WERI-Rb-1 (cell line): ENCODE measurements at regions not wholly inside any gene's neighbourhood (a gene's known extent, or its start where the extent isn't known, plus 50 kb on each side); places are given as distances from the start of the nearest gene placed in this dataset.
A peak's percentile ranks its signal among the peaks of the same experiment; 100 is the strongest.

ENCODE experiments used
- DNase-seq: peaks from one replicate; pipeline ENCODE4 v3.0.0-alpha.2; 2020
- H3K27ac ChIP-seq: fragments of 250-450 bp; sonication (Bioruptor Pico); 2 replicates; pipeline ENCODE4 v1.5.1; 2020; ENCODE audit warnings: mild to moderate bottlenecking, moderate library complexity
- H3K27me3 ChIP-seq: fragments of 250-450 bp; sonication (Bioruptor Pico); 2 replicates; pipeline ENCODE4 v1.5.1; 2021; ENCODE audit warnings: mild to moderate bottlenecking, low read depth, moderate library complexity; ENCODE audit not compliant: insufficient read depth, severe bottlenecking
- H3K36me3 ChIP-seq: fragments of 250-450 bp; sonication (Bioruptor Pico); 2 replicates; pipeline ENCODE4 v1.5.1; 2020; ENCODE audit warnings: mild to moderate bottlenecking, moderate library complexity
- H3K4me3 ChIP-seq: 2 replicates; pipeline ENCODE4 v1.5.1; 2011; ENCODE audit warnings: low read depth, mild to moderate bottlenecking, control low read depth, low read length
- H3K9me3 ChIP-seq: fragments of 250-450 bp; sonication (Bioruptor Pico); 2 replicates; pipeline ENCODE4 v1.5.1; 2021; ENCODE audit warnings: mild to moderate bottlenecking, moderate library complexity; ENCODE audit not compliant: severe bottlenecking
- TF ChIP-seq, protein P1 (sequence below): IDR thresholded peaks from 2 replicates; pipeline ENCODE4 v1.5.1; 2011; ENCODE audit warnings: low read depth, mild to moderate bottlenecking, control low read depth, inconsistent platforms, low read length

DNA sequence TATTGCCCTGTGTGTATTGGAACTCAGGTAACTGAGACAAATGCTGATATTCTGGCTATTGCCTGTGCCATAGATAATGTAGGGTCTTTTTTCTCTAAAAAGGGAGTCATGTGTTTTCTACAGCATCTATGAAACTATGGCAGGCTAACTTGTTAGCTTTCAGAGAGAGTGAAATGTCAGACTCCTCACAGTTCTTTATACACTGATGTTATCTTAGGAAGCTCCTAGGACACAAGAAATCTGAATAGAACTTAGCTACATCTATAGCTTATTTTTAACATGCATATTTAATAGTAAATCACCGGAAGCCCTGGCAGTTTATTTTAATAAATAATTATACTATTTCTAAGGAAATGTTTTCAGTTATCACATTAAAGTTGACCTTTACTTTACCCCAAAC, 369.6 kb downstream of the NAF1 start:
- TF ChIP-seq, protein P1, sequence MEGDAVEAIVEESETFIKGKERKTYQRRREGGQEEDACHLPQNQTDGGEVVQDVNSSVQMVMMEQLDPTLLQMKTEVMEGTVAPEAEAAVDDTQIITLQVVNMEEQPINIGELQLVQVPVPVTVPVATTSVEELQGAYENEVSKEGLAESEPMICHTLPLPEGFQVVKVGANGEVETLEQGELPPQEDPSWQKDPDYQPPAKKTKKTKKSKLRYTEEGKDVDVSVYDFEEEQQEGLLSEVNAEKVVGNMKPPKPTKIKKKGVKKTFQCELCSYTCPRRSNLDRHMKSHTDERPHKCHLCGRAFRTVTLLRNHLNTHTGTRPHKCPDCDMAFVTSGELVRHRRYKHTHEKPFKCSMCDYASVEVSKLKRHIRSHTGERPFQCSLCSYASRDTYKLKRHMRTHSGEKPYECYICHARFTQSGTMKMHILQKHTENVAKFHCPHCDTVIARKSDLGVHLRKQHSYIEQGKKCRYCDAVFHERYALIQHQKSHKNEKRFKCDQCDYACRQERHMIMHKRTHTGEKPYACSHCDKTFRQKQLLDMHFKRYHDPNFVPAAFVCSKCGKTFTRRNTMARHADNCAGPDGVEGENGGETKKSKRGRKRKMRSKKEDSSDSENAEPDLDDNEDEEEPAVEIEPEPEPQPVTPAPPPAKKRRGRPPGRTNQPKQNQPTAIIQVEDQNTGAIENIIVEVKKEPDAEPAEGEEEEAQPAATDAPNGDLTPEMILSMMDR, result no peak
- Histone ChIP-seq H3K4me3 (no peak overlapping the region), H3K9me3 (no peaks in the 10 kb centered on the region), H3K27me3 (no peaks in the 10 kb centered on the region), H3K36me3 (no peaks in the 10 kb centered on the region), H3K27ac (no peak overlapping the region)
- DNase-seq, result no peak

- H3K9me3 ChIP-seq, result no peaks in the 10 kb centered on the region
- H3K36me3 ChIP-seq, result no peaks in the 10 kb centered on the region
- no peaks in the 10 kb centered on the region for H3K27me3 ChIP-seq
- TF ChIP-seq, protein P1, result no peak
- H3K27ac ChIP-seq, result no peak overlapping the region
- H3K4me3 ChIP-seq, result no peak overlapping the region
- no peak for DNase-seq
These were observed 373.1 kb downstream of the NAF1 start for GRCh38 chr4:162793571-162793970.

GRCh38 chr4:162793004-162793403, 373.7 kb downstream of the NAF1 start:
- TF ChIP-seq, protein P1, result no peak
- Histone ChIP-seq H3K9me3 (no peaks in the 10 kb centered on the region), H3K36me3 (no peaks in the 10 kb centered on the region)

DNA sequence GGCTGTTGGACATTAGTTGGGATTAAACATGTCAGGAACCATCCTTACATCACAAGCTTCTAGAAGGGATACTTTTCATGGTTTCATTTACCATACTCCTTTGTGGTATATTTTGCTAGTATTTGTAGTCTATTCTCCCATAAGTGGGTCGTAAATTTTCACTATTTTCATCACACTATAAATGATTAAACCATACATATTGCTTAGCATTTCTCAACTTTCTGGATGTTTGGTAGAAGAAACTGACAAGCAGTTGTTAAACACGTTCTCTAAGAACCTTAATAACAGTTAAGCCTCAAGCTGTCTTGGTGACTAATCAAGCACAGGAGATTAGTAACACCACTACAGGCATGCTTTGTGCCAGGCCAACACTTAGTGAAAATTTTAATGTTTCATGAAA, 375.5 kb downstream of the NAF1 start:
- no peaks in the 10 kb centered on the region for H3K27me3 ChIP-seq
- TF ChIP-seq, protein P1, result no peak
- no peaks in the 10 kb centered on the region for H3K9me3 ChIP-seq
- H3K4me3 ChIP-seq, result no peak overlapping the region
- H3K27ac ChIP-seq, result peak overlapping the region; percentile 28; the same call in 1 of the 2 replicates
- peak; percentile 19 for DNase-seq
- H3K36me3 ChIP-seq, result no peaks in the 10 kb centered on the region

More at GRCh38 chr4:162793004-162793403, 373.7 kb downstream of the NAF1 start:
- Histone ChIP-seq H3K27ac (no peak overlapping the region), H3K4me3 (no peak overlapping the region), H3K27me3 (no peaks in the 10 kb centered on the region)
- DNase-seq, result no peak

- Histone ChIP-seq H3K27me3 (no peaks in the 10 kb centered on the region), H3K4me3 (no peak overlapping the region), H3K9me3 (no peaks in the 10 kb centered on the region), H3K27ac (no peak overlapping the region), H3K36me3 (no peaks in the 10 kb centered on the region)
- no peak for DNase-seq
- TF ChIP-seq, protein P1, result no peak
These were observed 379.6 kb downstream of the NAF1 start for GRCh38 chr4:162787120-162787519.

DNA sequence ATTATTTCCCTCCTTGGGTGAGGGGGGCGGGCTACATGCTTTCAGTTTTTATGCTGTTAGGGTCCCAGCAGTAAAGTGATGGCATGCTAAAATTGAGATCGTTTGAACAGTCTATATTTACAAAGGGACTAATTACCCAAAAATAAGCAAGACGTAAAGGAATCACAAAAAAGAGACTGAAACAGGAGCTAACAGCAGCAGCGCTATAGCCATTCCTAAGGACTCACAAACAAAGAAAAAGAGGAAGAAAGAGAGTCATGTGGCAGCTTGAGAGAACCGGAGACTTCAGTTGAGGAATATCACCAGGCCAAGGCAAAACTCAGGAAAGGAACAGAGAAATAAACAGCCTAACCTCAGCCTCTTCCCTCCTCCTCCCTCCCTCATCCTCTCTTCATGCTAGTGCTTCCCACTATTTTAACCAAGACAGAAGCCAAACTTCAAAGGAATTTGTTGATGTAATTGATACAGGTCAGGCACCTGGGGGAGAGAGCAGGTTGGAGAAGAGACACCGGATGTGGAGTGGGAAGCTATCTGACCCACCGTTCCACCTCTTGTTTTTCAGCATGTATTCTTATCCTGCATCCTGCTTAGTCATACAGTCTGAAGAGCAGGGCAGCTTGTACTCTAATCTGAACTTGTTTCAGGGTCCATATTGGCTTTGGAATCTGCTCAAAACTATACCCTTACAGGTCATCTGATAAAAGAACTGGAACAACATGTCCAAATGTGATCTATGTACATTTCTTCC, 383.7 kb downstream of the NAF1 start:
- Histone ChIP-seq H3K27ac (no peak overlapping the region), H3K9me3 (no peaks in the 10 kb centered on the region), H3K27me3 (no peaks in the 10 kb centered on the region), H3K4me3 (no peak overlapping the region), H3K36me3 (no peaks in the 10 kb centered on the region)
- DNase-seq, result no peak
- TF ChIP-seq, protein P1, result no peak
